ENCODE measurements at regions not wholly inside any gene's neighbourhood (a gene's known extent, or its start where the extent isn't known, plus 50 kb on each side); places are given as distances from the start of the nearest gene placed in this dataset.

DNA sequence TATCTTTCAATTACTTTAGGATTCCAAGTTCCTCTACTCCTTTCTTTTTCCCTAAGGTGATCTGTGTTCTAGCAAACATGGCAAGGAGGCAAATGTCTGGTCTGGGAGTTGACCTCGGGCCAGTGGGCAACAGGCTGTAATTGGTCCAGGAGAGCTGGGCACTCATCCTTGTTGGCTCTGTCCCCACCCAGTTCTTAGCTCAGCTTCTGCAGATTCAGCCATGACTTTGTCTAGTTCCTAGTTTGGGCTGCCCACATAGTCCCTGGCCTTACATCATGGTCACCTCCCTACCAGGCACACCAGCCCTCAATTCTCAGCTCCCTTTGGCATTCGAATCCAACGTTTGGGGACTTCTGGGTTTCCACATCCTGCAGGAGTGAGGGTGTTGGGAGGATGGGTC lies 92.1 kb upstream of the DAP start:
- Histone ChIP-seq H3K4me3 (ENCODE audit: low read length in 2 of 2) (no peak overlapping the region), H2AFZ (ENCODE audit: low read length) (no peak overlapping the region)
- no CpG with 5 or more reads among the region's 3 CpGs for WGBS, 2 donors (ENCODE audit: extremely low coverage in 2 of 2, insufficient read length in 2 of 2, insufficient replicate concordance in 1 of 2)

DNA sequence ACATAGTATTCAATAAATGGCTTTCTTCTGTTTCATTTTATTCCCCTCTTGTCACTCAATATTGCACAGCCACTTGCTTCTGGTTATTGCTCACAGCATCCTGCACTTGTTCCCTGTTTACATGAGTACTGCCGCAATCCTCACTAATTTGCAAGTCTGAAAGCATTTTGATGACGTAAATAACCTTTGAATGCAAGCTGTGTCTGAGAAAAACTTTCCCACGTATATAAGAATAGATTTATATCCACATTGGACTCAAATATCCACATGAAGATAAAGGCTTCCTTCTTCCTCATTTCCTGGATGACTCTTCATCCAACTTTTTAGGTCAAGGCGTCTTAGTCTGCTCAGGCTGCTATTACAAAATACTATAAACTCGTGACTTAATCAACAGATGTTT lies 88.2 kb upstream of the DAP start:
- H2AK5ac ChIP-seq (ENCODE audit: low read depth, low read length) = no peak overlapping the region
- H2BK12ac ChIP-seq (ENCODE audit: low read length) = no peak overlapping the region
- no peak overlapping the region for H2BK15ac ChIP-seq (ENCODE audit: low read length)
- H3K23ac ChIP-seq (ENCODE audit: low read depth, low read length, poor library complexity) = no peak overlapping the region
- no peak overlapping the region for H3K4me3 ChIP-seq (ENCODE audit: low read length in 2 of 2)
- H4K91ac ChIP-seq (ENCODE audit: low read depth, low read length, poor library complexity) = no peak overlapping the region
- no peak overlapping the region for H3K27ac ChIP-seq (replicated peaks; ENCODE audit: low read length)
- H3K79me1 ChIP-seq (ENCODE audit: low read depth, low read length) = no peaks in the 10 kb centered on the region
- no peak overlapping the region for H2BK120ac ChIP-seq (ENCODE audit: low read depth, low read length)
- H3K36me3 ChIP-seq (replicated peaks in 1 of 2; ENCODE audit: control insufficient read depth in 2 of 2, insufficient read depth in 2 of 2, low read length in 2 of 2) = no peaks in the 10 kb centered on the region
- no peak overlapping the region for H4K8ac ChIP-seq (ENCODE audit: low read depth, low read length)
- no peak overlapping the region for H3K4me2 ChIP-seq (ENCODE audit: insufficient read depth, low read length, poor library complexity, severe bottlenecking)
- H3K4me1 ChIP-seq (ENCODE audit: control insufficient read depth in 2 of 2, insufficient read depth in 1 of 2, low read depth in 1 of 2, low read length in 2 of 2) = no peaks in the 10 kb centered on the region
- no peak overlapping the region for H2BK5ac ChIP-seq (ENCODE audit: low read length)
- H2AFZ ChIP-seq (ENCODE audit: low read length) = no peak overlapping the region
- H3K14ac ChIP-seq (ENCODE audit: low read length) = no peak overlapping the region
- no peak overlapping the region for H3K4ac ChIP-seq (ENCODE audit: low read length)
- no peak overlapping the region for H3K18ac ChIP-seq (ENCODE audit: low read length)
- no peak overlapping the region for H3K9ac ChIP-seq (ENCODE audit: low read depth, low read length, poor library complexity)
- no peaks in the 10 kb centered on the region for H3K9me3 ChIP-seq (replicated peaks in 1 of 2; ENCODE audit: control insufficient read depth in 2 of 2, insufficient read depth in 1 of 2, low read depth in 1 of 2, low read length in 2 of 2)
- WGBS, 2 donors (ENCODE audit: extremely low coverage in 2 of 2, insufficient read length in 2 of 2, insufficient replicate concordance in 1 of 2) = no CpG with 5 or more reads among the region's 5 CpGs
- DNase-seq (ENCODE audit: low spot score) = no peak
- H3K27me3 ChIP-seq (ENCODE audit: control insufficient read depth in 3 of 3, insufficient read depth in 3 of 3, low read depth in 1 of 3, low read length in 3 of 3) = no peaks in the 10 kb centered on the region

More for the DNA sequence above, 92.1 kb upstream of the DAP start:
- Histone ChIP-seq H3K36me3 (replicated peaks in 1 of 2; ENCODE audit: control insufficient read depth in 2 of 2, insufficient read depth in 2 of 2, low read length in 2 of 2) (no peaks in the 10 kb centered on the region), H3K79me1 (ENCODE audit: low read depth, low read length) (no peaks in the 10 kb centered on the region), H3K4me2 (ENCODE audit: insufficient read depth, low read length, poor library complexity, severe bottlenecking) (no peak overlapping the region), H2BK5ac (ENCODE audit: low read length) (no peak overlapping the region), H2BK120ac (ENCODE audit: low read depth, low read length) (no peak overlapping the region), H2AK5ac (ENCODE audit: low read depth, low read length) (no peak overlapping the region), H3K4ac (ENCODE audit: low read length) (no peak overlapping the region), H3K27me3 (ENCODE audit: control insufficient read depth in 3 of 3, insufficient read depth in 3 of 3, low read depth in 1 of 3, low read length in 3 of 3) (peaks cover 0 to 14% (median 5%) of the 10 kb centered on the region in 3 experiments), H3K27ac (replicated peaks; ENCODE audit: low read length) (no peak overlapping the region), H4K8ac (ENCODE audit: low read depth, low read length) (no peak overlapping the region), H3K4me1 (ENCODE audit: control insufficient read depth in 2 of 2, insufficient read depth in 1 of 2, low read depth in 1 of 2, low read length in 2 of 2) (peaks cover 7 to 30% of the 10 kb centered on the region in 2 donors), H2BK12ac (ENCODE audit: low read length) (no peak overlapping the region), H3K9ac (ENCODE audit: low read depth, low read length, poor library complexity) (no peak overlapping the region), H3K23ac (ENCODE audit: low read depth, low read length, poor library complexity) (no peak overlapping the region), H3K14ac (ENCODE audit: low read length) (no peak overlapping the region), H4K91ac (ENCODE audit: low read depth, low read length, poor library complexity) (no peak overlapping the region), H2BK15ac (ENCODE audit: low read length) (no peak overlapping the region), H3K18ac (ENCODE audit: low read length) (no peak overlapping the region), H3K9me3 (replicated peaks in 1 of 2; ENCODE audit: control insufficient read depth in 2 of 2, insufficient read depth in 1 of 2, low read depth in 1 of 2, low read length in 2 of 2) (no peaks in the 10 kb centered on the region)
- DNase-seq (ENCODE audit: low spot score) = no peak

DNA sequence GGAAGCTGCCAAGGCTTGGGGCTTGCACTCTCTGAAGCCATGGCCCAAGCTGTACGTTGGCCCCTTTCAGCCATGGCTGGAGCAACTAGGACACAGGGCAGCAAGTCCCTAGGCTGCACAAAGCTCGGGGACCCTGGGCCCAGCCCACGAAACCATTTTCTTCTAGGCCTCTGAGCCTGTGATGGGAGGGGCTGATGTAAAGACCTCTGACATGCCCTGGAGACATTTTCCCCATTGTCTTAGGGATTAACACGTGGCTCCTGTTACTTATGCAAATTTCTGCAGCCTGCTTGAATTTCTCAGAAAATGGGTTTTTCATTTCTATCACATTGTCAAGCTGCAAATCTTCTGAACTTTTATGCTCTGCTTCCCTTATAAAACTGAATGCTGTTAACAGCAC lies 83.0 kb upstream of the DAP start:
- no peaks in the 10 kb centered on the region for H3K36me3 ChIP-seq (replicated peaks in 1 of 2; ENCODE audit: control insufficient read depth in 2 of 2, insufficient read depth in 2 of 2, low read length in 2 of 2)
- H3K27ac ChIP-seq (replicated peaks; ENCODE audit: low read length) = no peak overlapping the region
- DNase-seq (ENCODE audit: low spot score) = no peak
- no peak overlapping the region for H4K8ac ChIP-seq (ENCODE audit: low read depth, low read length)
- H3K14ac ChIP-seq (ENCODE audit: low read length) = no peak overlapping the region
- no peak overlapping the region for H2AFZ ChIP-seq (ENCODE audit: low read length)
- no peak overlapping the region for H3K4ac ChIP-seq (ENCODE audit: low read length)
- H2BK120ac ChIP-seq (ENCODE audit: low read depth, low read length) = no peak overlapping the region
- no peak overlapping the region for H2BK5ac ChIP-seq (ENCODE audit: low read length)
- whole genome bisulfite sequencing, 2 donors (ENCODE audit: extremely low coverage in 2 of 2, insufficient read length in 2 of 2, insufficient replicate concordance in 1 of 2) = no CpG with 5 or more reads among the region's 4 CpGs
- H2BK12ac ChIP-seq (ENCODE audit: low read length) = no peak overlapping the region
- no peaks in the 10 kb centered on the region for H3K27me3 ChIP-seq (ENCODE audit: control insufficient read depth in 3 of 3, insufficient read depth in 3 of 3, low read depth in 1 of 3, low read length in 3 of 3)
- no peak overlapping the region for H3K4me3 ChIP-seq (ENCODE audit: low read length in 2 of 2)
- H3K23ac ChIP-seq (ENCODE audit: low read depth, low read length, poor library complexity) = no peak overlapping the region
- no peak overlapping the region for H4K91ac ChIP-seq (ENCODE audit: low read depth, low read length, poor library complexity)
- no peak overlapping the region for H2BK15ac ChIP-seq (ENCODE audit: low read length)
- no peak overlapping the region for H2AK5ac ChIP-seq (ENCODE audit: low read depth, low read length)
- no peaks in the 10 kb centered on the region for H3K79me1 ChIP-seq (ENCODE audit: low read depth, low read length)
- H3K9me3 ChIP-seq (replicated peaks in 1 of 2; ENCODE audit: control insufficient read depth in 2 of 2, insufficient read depth in 1 of 2, low read depth in 1 of 2, low read length in 2 of 2) = no peaks in the 10 kb centered on the region
- no peak overlapping the region for H3K4me2 ChIP-seq (ENCODE audit: insufficient read depth, low read length, poor library complexity, severe bottlenecking)
- H3K9ac ChIP-seq (ENCODE audit: low read depth, low read length, poor library complexity) = no peak overlapping the region
- no peaks in the 10 kb centered on the region for H3K4me1 ChIP-seq (ENCODE audit: control insufficient read depth in 2 of 2, insufficient read depth in 1 of 2, low read depth in 1 of 2, low read length in 2 of 2)
- H3K18ac ChIP-seq (ENCODE audit: low read length) = no peak overlapping the region

DNA sequence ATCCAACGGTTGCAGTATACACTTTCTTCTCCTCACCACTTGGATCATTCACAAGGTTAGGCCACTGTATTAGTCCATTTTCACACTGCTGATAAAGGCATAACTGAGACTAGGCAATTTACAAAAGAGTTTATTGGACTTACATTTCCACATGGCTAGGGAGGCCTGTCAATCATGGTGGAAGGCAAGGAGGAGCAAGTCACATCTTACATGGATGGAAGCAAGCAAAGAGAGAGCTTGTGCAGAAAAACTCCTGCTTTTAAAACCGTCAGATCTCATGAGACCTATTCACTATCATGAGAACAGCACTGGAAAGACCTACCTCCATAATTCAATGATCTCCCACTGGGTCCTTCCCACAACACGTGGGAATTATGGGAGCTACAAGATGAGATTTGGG lies 81.8 kb upstream of the DAP start:
- WGBS, 2 donors (ENCODE audit: extremely low coverage in 2 of 2, insufficient read length in 2 of 2, insufficient replicate concordance in 1 of 2) = no CpG with 5 or more reads among the region's 3 CpGs
- Histone ChIP-seq H4K8ac (ENCODE audit: low read depth, low read length) (no peak overlapping the region), H2BK15ac (ENCODE audit: low read length) (no peak overlapping the region), H3K9me3 (replicated peaks in 1 of 2; ENCODE audit: control insufficient read depth in 2 of 2, insufficient read depth in 1 of 2, low read depth in 1 of 2, low read length in 2 of 2) (no peaks in the 10 kb centered on the region), H2AFZ (ENCODE audit: low read length) (no peak overlapping the region), H3K36me3 (replicated peaks in 1 of 2; ENCODE audit: control insufficient read depth in 2 of 2, insufficient read depth in 2 of 2, low read length in 2 of 2) (no peaks in the 10 kb centered on the region), H3K27ac (replicated peaks; ENCODE audit: low read length) (no peak overlapping the region), H3K4me3 (ENCODE audit: low read length in 2 of 2) (no peak overlapping the region), H3K4me1 (ENCODE audit: control insufficient read depth in 2 of 2, insufficient read depth in 1 of 2, low read depth in 1 of 2, low read length in 2 of 2) (no peaks in the 10 kb centered on the region), H3K18ac (ENCODE audit: low read length) (no peak overlapping the region), H2BK12ac (ENCODE audit: low read length) (no peak overlapping the region), H3K23ac (ENCODE audit: low read depth, low read length, poor library complexity) (no peak overlapping the region), H3K9ac (ENCODE audit: low read depth, low read length, poor library complexity) (no peak overlapping the region), H2BK5ac (ENCODE audit: low read length) (no peak overlapping the region), H4K91ac (ENCODE audit: low read depth, low read length, poor library complexity) (no peak overlapping the region), H3K4me2 (ENCODE audit: insufficient read depth, low read length, poor library complexity, severe bottlenecking) (no peak overlapping the region), H3K14ac (ENCODE audit: low read length) (no peak overlapping the region), H3K4ac (ENCODE audit: low read length) (no peak overlapping the region), H3K79me1 (ENCODE audit: low read depth, low read length) (no peaks in the 10 kb centered on the region), H3K27me3 (ENCODE audit: control insufficient read depth in 3 of 3, insufficient read depth in 3 of 3, low read depth in 1 of 3, low read length in 3 of 3) (no peaks in the 10 kb centered on the region), H2BK120ac (ENCODE audit: low read depth, low read length) (no peak overlapping the region), H2AK5ac (ENCODE audit: low read depth, low read length) (no peak overlapping the region)
- DNase-seq (ENCODE audit: low spot score) = no peak
